Common myeloid progenitor, CD34-positive (primary cell): ENCODE measurements at regions not wholly inside any gene's neighbourhood (a gene's known extent, or its start where the extent isn't known, plus 50 kb on each side); places are given as distances from the start of the nearest gene placed in this dataset.
"Not testable (repeated sequence)": the region's sequence is repeated elsewhere in the genome, so short reads cannot be mapped to it uniquely, and the experiment has no call there.

Experiments used
- CTCF ChIA-PET: fragments of 350-600 bp; sonication (Branson Sonifier 250); formaldehyde crosslinking; loops from one replicate; lab custom pipeline; 2021; ENCODE audit warnings: antibody characterized with exemption; lab: Charles Lee
- POLR2A ChIA-PET: fragments of 350-600 bp; sonication (Branson Sonifier 250); formaldehyde crosslinking; loops from one replicate; lab custom pipeline; 2021; ENCODE audit warnings: antibody characterized with exemption; lab: Charles Lee
- DNase-seq, 3 donors: peaks; one replicate each; pipeline versions ENCODE4 v3.0.0 to v3.0.0-alpha.2; 2013
- H3K27ac ChIP-seq, 2 experiments: 1 replicate in 1 of 2; 2 replicates in 1 of 2; pipeline ENCODE4 v1.7.0; 2013; ENCODE audit warnings: inconsistent platforms in 2 of 2, low read length in 2 of 2, mild to moderate bottlenecking in 2 of 2, low read depth in 1 of 2, moderate library complexity in 1 of 2; ENCODE audit not compliant: severe bottlenecking in 2 of 2, insufficient read depth in 1 of 2, poor library complexity in 1 of 2
- H3K27me3 ChIP-seq, 5 experiments: replicated peaks in 2 of 5; 1 replicate in 3 of 5; 2 replicates in 2 of 5; pipeline versions ENCODE4 v1.6.1 to v1.7.0; 2013; ENCODE audit warnings: low read length in 4 of 5, mild to moderate bottlenecking in 2 of 5, moderate library complexity in 2 of 5, inconsistent platforms in 1 of 5; ENCODE audit not compliant: insufficient read depth in 5 of 5, control insufficient read depth in 4 of 5
- H3K36me3 ChIP-seq, 4 experiments: 1 replicate in 2 of 4; 2 replicates in 2 of 4; pipeline versions ENCODE4 v1.6.1 to v1.7.0; 2013; ENCODE audit warnings: low read length in 3 of 4, control low read depth in 1 of 4, mild to moderate bottlenecking in 1 of 4; ENCODE audit not compliant: control insufficient read depth in 4 of 4, insufficient read depth in 4 of 4
- H3K4me1 ChIP-seq, 4 experiments: 1 replicate in 3 of 4; 2 replicates in 1 of 4; pipeline versions ENCODE4 v1.6.1 to v1.7.1; 2013; ENCODE audit warnings: low read length in 3 of 4, mild to moderate bottlenecking in 3 of 4, control low read depth in 1 of 4, inconsistent platforms in 1 of 4, moderate library complexity in 1 of 4; ENCODE audit not compliant: control insufficient read depth in 4 of 4, insufficient read depth in 4 of 4; ENCODE audit errors: control extremely low read depth in 1 of 4
- H3K4me3 ChIP-seq, 7 experiments: 1 replicate in 4 of 7; 2 replicates in 3 of 7; pipeline versions ENCODE4 v1.5.1 to v1.7.0; 2013; ENCODE audit warnings: mild to moderate bottlenecking in 7 of 7, low read length in 6 of 7, moderate library complexity in 6 of 7, inconsistent platforms in 2 of 7, low read depth in 2 of 7, control low read depth in 1 of 7; ENCODE audit not compliant: insufficient read depth in 4 of 7, control insufficient read depth in 1 of 7; ENCODE audit errors: extremely low read depth in 1 of 7
- H3K9me3 ChIP-seq, 5 experiments: 1 replicate in 4 of 5; 2 replicates in 1 of 5; pipeline versions ENCODE4 v1.6.1 to v1.7.1; 2013; ENCODE audit warnings: low read length in 4 of 5, mild to moderate bottlenecking in 2 of 5, inconsistent platforms in 1 of 5, low read depth in 1 of 5, moderate library complexity in 1 of 5; ENCODE audit not compliant: control insufficient read depth in 4 of 5, insufficient read depth in 2 of 5; ENCODE audit errors: control extremely low read depth in 1 of 5
- WGBS: methylation state at CpG from one replicate; pipeline ENCODE4 v1.1.5; 2013; ENCODE audit not compliant: insufficient coverage; 5-methylcytosine and 5-hydroxymethylcytosine counted together

GRCh38 chr7:138366676-138367075 lies 93.4 kb upstream of the TRIM24 start:
- H3K27me3 ChIP-seq, CTCF ChIA-PET, H3K4me1 ChIP-seq, POLR2A ChIA-PET, DNase-seq, H3K27ac ChIP-seq, H3K4me3 ChIP-seq, H3K36me3 ChIP-seq: not testable (repeated sequence)
- WGBS: 94% methylated on average over 4 of the region's 4 CpGs
- H3K9me3 ChIP-seq: peaks cover 3 to 36% (median 16%) of the 10 kb centered on the region in 5 experiments

- no peaks in the 10 kb centered on the region for H3K36me3 ChIP-seq
- WGBS: 80% methylated on average over 1 of the region's 1 CpG
- H3K4me3 ChIP-seq: no peak overlapping the region
- no peaks in the 10 kb centered on the region for H3K4me1 ChIP-seq
- H3K9me3 ChIP-seq: peaks cover 3 to 36% (median 16%) of the 10 kb centered on the region in 5 experiments
- H3K27ac ChIP-seq: no peak overlapping the region
- CTCF ChIA-PET: no interaction called here
- POLR2A ChIA-PET: no interaction called here
- DNase-seq: no peak
- no peaks in the 10 kb centered on the region for H3K27me3 ChIP-seq
Observed at GRCh38 chr7:138369797-138370196, 90.3 kb upstream of the TRIM24 start.

- H3K4me1 ChIP-seq: no peaks in the 10 kb centered on the region
- H3K4me3 ChIP-seq: no peak overlapping the region
- H3K9me3 ChIP-seq: peaks cover 3 to 32% (median 16%) of the 10 kb centered on the region in 5 experiments
- H3K27ac ChIP-seq: no peak overlapping the region
- no peaks in the 10 kb centered on the region for H3K27me3 ChIP-seq
- no peaks in the 10 kb centered on the region for H3K36me3 ChIP-seq
- 100% methylated on average over 1 of the region's 2 CpGs for WGBS
- POLR2A ChIA-PET: no interaction called here
- no peak for DNase-seq
- CTCF ChIA-PET: no interaction called here
Observed at GRCh38 chr7:138370956-138371355, 89.1 kb upstream of the TRIM24 start.

GRCh38 chr7:138374119-138374693 lies 85.9 kb upstream of the TRIM24 start:
- Histone ChIP-seq H3K27me3 (no peaks in the 10 kb centered on the region), H3K4me1 (peaks cover 0 to 1% (median 0%) of the 10 kb centered on the region in 4 experiments), H3K9me3 (peaks cover 2 to 20% (median 8%) of the 10 kb centered on the region in 5 experiments), H3K4me3 (no peak overlapping the region), H3K27ac (no peak overlapping the region), H3K36me3 (no peaks in the 10 kb centered on the region)
- WGBS: 100% methylated on average over 2 of the region's 3 CpGs
- DNase-seq: peak in 1 of 3 donors; percentile 31
- CTCF ChIA-PET: interaction anchor here (0.7 kb wide), 1 partner anchor 94 kb away, joined by 3 read pairs; no protein-coding TSS in a partner anchor
- POLR2A ChIA-PET: no interaction called here

GRCh38 chr7:138377306-138377705 lies 82.8 kb upstream of the TRIM24 start:
- H3K9me3 ChIP-seq: no peaks in the 10 kb centered on the region

GRCh38 chr7:138378741-138379559 lies 81.1 kb upstream of the TRIM24 start:
- CTCF ChIA-PET: no interaction called here
- Histone ChIP-seq H3K36me3 (no peaks in the 10 kb centered on the region), H3K9me3 (no peaks in the 10 kb centered on the region), H3K27me3 (no peaks in the 10 kb centered on the region), H3K27ac (no peak overlapping the region), H3K4me1 (peaks cover 0 to 7% (median 0%) of the 10 kb centered on the region in 4 experiments), H3K4me3 (no peak overlapping the region)
- POLR2A ChIA-PET: no interaction called here
- peak in 2 of 3 donors; percentile 40 to 49 for DNase-seq
- 76% methylated on average over 8 of the region's 19 CpGs for WGBS

More at GRCh38 chr7:138377306-138377705, 82.8 kb upstream of the TRIM24 start:
- Histone ChIP-seq H3K36me3 (no peaks in the 10 kb centered on the region), H3K27ac (no peak overlapping the region), H3K4me1 (peaks cover 0 to 7% (median 0%) of the 10 kb centered on the region in 4 experiments), H3K4me3 (no peak overlapping the region), H3K27me3 (no peaks in the 10 kb centered on the region)
- no CpG with 5 or more reads among the region's 2 CpGs for WGBS
- no peak for DNase-seq
- ChIA-PET POLR2A (no interaction called here), CTCF (interaction anchor here (0.7 kb wide), 1 partner anchor 48 kb away, joined by 3 read pairs; no protein-coding TSS in a partner anchor)
